ENCODE measurements at regions not wholly inside any gene's neighbourhood (a gene's known extent, or its start where the extent isn't known, plus 50 kb on each side); places are given as distances from the start of the nearest gene placed in this dataset.

DNA sequence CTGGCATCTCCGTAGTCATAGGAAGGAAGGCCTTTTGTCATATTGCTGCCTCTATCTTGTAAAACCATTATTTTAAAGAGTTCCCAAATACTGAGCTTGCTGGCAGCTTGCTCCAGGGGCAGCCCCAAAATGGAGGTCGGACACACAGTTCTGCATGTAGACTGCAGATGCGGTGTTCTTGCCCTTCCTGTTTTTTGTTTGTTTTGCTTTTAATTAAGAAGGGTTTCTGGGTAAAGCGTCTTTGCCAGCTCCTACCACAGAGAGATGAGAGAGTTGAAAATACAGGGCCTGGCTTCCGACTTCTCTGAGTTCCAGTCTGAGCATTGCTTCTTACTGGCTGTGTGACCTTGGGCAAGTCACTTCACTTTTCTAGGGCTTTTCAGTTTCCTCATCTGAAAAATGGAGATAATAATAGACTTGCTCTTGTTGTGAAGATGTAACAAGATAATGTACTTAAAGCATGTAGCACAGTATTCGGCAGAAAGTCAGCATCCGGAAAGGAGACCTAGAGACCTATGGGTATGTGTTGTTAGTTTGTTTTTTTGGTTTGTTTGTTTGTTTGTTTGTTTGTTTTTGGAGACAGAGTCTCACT lies 67.8 kb upstream of the GSE1 start:
- DNase-seq (ENCODE audit: low read depth): no peak

DNA sequence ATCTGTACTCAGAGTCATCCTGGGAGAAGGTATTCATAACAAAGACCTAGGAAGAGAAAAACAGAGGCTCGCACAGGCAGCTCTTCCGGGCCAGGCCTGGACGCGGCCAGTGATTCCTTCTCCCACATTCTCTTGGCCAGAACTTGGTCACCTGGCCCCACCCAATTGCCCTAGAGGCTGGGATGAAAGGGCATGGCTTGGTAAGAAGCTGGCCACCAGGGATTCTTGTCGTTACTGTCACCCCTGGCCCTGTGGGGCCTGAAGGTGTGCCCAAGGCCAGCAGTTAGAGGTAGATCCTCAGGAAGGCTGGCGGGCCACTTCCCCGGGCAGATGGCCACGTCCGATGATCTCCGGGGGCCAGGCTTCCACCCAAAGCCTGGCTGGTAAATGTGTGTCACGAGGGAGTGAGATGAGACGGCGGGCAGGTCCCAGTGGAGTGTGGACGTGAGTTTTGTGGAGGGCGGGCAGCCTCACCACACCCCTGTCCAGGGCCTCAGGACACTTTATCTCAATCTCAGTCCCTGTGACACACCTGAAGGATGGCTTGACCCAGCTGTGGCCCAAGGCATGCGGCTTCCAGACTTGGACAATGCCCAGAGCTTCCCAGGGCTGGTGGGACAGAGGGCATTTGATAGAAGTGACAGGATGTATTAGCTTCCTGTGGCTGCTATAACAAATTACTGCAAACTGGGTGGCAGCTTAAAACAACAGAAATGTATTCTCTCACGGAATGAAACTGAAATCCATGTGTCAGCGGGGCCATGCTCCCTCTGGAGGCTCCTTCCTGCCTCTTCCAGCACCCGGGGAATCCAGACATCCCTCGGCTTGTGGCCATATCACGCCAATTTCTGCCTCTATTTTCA lies 66.3 kb upstream of the GSE1 start:
- no peak for DNase-seq (ENCODE audit: low read depth)

DNA sequence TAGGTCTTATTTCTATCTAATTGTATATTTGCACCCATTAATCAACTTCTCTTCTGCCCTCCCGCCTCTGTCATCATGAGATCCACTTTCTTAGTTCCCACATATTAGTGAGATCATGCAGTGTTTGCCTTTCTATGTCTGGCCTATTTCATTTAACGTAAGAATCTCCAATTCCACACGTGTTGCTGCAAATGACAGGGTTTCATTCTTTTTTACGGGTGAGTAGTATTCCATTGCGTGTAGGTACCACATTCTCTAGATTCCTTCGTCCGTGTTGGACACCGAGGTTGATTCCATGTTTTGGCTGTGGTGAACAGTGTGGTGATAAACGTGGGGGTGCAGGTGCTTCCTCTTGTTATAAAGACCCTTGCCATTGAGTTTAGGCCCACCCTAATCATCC lies 64.7 kb upstream of the GSE1 start:
- DNase-seq (ENCODE audit: low read depth): no peak

DNA sequence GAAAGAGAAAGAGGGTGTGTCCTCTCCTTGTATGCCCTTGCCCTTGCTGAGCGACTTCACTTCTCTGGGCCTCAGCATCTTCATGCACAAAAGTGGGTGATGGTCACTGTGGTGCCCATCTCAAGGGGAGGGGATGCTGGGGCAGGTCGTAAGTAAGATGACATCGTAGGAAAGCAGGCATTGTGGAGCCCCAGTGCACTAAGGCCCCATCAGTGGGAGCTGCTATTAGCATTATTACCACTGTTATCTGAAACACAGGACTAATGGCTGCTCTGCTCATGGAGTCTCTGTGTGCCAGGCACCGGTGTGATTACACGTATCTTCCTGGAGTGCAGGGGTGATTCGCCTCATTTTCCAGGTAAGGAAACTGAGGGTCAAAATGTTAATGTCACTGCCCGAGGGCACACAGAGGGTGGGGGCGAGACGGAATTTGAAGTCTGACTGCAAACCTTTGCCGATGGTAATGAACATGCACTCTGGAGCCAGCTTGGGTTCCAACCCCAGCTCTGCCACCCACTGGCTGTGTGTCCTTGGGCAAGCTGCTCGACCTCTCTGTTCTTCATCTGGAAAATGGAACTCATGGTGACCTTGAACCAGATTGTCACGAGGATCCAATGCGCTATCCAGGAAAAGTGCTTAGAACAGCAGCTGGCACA lies 63.2 kb upstream of the GSE1 start:
- DNase-seq (ENCODE audit: low read depth): no peak

DNA sequence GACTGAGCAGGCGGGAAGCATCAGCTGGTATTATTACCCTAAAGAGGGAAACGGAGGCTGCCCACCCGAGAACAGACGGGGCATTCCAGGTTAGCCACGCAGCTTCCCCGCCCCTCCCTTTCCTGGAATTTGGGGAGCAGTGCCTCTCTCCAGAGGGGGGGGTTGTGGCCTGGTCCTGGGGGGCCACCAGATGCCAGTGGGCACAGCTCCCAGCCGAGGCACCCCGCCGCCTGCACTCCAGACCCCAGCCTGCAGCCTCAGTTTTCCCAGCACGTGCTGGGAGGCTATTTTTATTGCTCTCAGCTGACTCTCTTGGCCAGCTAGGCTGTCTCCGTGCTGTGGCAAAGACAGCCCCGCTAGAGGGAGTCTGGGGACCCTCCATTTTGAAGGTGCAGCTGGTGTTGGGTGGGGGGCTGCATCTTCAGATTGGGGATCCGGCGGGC lies 62.7 kb upstream of the GSE1 start:
- no peak for DNase-seq (ENCODE audit: low read depth)

DNA sequence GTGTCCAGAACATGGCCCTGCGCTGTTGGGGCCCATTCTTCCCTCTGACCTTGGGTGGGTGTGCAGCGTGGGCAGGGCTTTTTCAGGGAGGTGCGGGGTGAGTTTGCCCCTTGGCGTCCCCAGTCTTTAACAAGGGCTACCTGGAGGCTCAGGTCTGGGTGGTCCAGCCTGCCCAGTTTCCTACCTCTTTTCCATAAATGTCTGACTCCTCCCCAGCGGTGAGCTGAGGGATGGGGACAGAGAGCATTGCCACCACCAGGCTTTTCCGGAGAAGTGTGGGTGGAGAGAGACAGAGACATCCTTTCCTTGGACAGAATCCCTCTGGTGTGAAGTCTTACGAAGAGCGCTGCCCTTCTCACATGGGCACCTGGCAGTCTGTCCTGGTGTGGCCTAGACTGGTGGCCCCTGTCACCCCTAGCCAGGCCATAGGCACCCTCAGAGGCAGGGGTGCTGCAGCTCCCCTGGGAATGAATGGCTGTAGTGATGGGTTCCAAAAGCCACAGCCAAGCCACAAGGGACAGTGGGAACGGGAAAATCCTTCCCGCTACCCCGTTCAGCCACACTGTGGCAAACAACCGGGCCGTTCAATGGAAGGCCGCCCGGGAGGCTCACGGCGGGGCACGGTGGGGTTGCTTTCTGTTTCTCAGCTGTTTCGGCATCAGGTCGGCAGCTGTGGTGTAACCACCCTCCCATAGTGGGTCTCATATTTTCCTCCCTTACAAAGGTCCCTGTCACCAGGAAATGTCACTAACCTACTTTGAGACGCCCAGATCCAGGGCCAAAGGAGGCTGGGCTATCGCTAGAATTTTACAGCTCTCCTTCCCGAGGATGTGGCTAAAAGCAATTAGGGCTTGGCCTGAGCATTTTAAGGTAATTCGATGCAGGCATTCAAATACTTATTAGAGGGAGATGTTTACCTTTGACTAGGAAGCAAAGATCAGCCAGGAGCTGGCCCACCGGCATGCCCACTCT lies 61.9 kb upstream of the GSE1 start:
- no peak for DNase-seq (ENCODE audit: low read depth)

DNA sequence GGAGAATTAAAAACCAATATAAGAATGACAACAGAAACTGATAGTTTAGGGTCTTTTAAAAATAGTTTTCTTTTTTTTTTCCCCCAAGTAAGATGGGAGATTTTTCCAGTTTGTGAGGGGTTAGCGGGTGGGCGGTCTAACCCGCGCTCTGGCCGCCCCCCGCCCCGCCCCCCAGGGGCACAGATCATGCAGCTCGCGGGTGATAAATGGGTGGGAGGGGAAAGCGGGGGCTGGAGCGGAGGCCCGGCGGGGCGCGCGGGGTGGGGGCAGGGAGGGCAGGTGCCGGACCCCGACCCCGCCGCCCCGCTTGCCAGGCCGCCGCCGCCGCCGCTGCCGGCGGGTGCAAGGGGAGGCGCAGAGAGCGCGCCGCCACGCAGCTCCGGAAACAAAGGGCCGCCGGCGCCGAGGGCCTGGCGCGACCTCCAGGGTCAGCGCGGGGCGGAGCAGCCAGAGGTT lies 60.1 kb upstream of the GSE1 start:
- no peak for DNase-seq (ENCODE audit: low read depth)

DNA sequence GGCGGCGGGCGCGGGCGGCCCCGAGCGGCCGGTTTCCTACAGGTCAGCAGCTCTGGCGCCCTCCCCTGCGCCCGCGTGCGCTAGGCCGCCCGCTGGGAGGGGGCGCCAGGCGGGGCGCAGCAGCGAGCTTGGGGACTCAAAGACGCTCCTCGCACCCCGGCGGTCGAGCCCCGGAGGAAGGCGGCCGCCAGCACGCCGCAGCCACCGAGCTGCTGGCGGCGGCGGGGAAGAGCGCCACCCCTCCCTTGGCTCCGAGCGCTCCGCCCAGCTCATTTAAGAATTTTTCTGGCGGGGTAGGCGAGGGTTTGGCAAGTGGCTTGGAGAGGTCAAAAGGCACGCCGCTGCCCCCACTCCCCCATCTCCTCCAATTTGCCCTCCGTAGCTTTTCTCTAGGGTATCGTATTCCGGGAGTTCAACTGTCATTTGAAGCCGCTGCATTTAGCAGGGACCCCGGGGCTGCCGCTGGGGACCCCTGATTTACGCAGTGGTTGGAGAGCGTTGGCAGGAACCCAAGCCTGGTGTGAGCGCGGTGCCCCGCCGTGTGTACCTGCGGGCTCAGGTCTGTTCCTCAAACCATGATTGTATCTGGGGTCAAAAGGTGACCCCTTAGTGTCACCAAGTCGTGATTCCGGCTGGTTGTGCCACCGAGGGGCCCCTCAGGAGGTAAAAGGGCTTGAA lies 59.5 kb upstream of the GSE1 start:
- peak; percentile 22 for DNase-seq (ENCODE audit: low read depth)

DNA sequence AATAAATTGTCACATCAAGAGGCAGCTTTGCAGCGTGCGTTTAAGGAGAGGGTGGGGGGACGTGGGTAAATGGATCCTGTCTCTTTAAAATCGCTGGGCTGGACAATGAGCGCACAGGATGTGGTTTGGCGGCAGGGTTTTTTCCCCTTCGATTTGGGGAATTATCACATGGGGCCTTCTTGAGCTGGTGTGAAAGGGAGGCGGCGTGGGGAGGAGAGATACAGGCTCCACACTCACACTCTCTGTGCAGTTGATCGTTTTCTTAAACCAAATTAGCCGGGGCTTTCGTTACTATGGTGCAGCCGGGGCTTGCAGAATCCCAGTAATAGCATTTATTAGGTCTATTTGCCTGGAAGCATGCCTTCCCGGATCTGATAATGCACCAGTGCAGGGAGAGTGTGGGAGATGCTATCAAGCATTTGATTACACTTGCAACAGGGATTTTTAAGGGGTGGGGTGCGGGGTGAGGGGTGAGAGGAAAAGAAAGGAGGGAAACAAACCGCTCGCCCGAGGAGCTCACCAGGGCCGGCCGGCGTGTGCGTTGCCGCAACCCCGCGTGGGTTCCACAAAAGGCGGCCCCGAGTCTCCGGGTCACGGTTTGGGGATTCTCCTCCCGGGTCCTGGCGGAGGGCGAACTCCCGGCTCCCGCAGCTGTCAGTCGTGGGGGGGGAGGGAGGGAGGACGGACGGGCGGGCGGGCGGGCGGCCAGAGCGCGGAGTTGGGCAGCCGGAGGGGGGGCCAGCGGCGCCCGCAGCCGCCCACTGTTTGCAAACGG lies 58.8 kb upstream of the GSE1 start:
- peak; percentile 73 for DNase-seq (ENCODE audit: low read depth)

DNA sequence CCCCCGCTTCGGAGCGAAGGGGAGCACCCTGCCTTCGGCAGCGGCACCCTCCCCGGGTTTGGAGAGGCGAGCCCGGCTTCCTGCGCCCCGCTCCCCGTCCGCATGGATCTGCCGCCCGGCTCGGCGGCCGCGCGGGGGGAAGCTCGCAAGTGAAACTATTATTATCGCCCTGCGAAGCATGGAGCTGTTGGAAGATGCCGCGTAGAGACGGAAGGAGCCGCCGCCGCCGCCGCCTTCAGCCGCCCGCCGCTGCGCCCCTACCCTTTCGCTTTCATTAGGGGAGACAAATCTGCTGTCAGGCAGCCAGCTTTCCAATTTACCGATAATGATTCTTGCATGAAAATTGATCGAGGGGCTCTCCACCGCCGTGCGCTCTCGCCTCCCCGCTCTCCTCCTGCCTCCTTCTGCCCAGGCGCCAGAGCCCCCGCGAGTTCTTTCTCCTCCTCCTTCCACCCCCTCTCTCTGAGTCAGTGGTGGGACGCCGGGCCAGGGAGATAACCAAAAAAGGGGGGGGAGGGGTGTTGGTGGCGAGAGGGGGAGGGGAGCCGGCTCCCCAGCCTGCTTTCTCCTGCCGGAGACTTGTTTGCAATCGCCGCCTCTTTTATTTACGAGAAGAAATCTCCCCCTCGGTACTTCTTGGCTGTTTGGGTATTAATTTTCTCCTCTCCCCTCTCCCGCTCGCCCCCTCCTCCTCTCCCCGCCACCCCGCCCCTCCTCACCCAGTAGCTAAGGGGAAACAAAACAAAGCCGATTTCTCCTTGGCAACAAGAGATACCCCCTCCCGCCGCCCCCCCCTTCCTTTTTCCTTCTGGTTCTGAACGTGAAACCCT lies 58.0 kb upstream of the GSE1 start:
- peak; percentile 60 for DNase-seq (ENCODE audit: low read depth)

DNA sequence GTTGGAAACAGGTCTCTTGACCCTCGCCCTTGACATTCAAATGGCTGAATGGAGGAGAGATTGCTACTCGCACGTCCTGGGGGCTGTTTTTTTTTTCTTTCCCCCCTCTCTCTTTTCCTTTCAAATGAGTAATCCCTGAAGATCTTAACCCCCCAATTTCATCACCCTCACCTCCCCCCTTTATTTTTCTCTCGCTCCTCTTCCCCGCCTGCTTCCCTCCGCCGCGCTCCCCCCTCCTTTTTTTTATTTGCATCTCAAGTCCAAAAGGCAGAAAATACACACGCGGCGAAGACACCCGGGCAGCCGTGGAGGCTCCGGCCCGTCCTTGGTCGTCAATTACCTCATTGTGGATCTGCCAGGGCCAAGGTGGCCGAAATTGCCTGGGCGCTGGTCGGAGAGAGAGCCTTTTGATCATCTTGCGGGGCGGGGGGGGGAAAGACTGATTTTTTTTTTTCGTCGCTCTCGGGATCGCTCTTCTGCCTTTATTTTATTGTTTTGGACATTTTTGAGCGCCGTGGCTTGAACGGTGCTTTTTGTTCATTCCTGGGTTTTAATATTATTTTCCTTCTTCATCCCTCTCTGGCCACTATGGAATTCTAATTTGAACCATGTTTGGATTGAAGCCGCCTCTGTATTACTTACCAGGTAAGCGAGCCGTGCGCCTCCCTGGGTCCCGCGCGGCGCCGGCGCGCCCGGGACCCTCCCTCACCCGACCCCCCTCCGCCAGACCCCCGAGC lies 57.2 kb upstream of the GSE1 start:
- no peak for DNase-seq (ENCODE audit: low read depth)

DNA sequence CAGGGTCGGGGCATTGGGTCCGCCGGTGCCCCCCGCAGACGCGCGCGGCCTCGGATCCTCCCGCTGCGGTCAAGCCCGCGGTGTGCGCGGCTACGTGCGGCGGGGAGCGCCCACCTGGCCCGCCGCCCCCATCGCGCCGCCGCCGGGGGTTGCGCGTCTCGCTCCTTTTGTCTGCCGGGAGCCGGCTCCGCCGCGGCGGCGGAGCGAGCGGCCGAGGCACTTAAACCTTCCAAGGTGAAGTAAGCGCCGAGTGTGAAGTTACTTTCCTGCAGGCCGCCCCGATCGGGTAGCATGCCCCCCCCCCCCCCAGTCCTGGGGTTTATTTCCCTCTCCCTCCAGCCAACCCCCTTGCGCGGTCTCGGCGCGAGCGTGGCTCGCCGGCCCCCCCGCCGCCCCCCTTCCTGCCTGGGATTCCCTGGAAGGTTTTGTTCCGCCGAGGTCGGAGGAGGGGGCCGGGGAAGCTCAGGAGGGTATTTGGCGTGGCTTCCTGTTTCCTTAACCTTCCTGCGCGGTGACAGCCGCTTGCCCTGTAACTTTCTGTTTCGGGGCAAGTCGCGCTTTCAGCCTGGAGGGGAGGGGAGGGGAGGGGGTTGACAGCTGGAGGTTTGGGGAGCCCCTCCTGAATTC lies 56.6 kb upstream of the GSE1 start:
- peak; percentile 49 for DNase-seq (ENCODE audit: low read depth)

DNA sequence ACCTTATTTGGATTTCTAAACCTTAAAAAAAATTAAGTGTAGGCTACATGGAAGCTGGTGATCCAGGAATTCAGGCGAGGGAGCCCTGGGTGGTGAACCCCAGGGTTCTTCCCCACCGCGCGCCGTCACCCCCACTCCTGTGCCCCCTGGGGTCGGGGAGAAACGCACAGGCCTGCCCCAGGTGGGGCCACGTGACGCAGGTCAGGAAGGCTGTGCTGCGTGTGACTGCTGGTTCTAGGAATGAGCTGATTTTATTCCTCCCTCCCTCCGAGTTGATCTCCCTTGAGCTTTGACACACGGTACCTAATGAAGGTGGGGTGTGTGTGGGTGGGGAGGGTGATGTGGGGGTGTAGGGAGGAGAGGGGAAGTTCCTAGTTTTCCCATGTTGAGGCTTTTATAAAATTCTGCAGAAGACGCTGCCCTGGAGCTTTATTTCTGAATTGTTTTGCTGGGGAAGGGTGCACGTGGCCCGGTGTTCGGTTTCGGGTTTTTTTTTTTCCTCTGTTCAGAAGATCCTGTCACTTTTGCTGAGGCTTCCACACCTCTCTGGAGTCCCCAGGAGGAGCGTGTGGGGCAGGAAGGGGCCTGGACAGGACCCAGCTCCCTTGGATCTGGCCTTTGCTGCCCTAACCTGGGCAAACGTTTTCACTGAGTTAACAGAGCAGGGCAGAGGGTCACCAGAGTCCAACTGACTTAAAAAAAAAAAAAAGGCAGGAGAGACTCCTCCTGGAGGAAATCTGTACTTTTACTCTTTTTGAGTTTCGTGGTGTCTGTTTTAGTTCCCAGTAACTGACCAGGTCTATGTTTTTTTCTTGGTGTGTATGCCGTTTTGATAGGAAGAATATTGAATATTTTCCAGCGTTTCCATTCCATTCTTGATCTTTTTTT lies 55.8 kb upstream of the GSE1 start:
- DNase-seq (ENCODE audit: low read depth): peak; percentile 31

DNA sequence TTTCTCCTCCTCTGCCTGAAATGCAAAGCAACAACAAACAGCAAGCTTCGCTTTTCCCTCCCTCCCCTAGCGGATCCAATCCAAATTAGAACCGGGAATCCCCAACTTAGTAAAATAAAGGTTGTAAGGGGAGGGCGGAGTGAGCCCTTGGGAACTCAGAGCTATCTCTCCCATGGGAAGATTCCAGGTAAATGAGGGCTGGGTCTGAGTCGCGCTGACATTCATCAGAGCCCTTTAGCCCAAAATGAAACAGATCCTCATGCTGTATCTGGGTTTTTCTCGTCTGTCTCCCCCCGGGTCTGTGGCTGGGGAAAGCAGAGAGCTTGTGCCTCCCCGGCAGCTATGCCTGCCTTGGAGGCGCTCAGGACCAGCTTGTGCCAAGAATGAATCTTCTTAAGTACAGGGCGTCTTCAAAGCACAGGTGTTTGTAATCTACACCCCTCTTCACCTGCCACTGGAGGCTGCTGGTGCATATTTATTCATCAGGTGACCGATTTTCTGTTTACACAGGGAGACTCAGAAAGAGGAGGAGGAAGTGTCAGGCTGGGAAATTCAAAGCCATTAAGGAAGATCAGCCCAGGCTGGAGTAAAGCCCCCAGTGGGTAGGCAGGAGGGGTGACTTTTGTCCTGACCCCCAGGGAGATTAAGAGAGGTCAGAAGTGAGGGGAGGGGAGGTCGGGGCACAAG lies 55.0 kb upstream of the GSE1 start:
- no peak for DNase-seq (ENCODE audit: low read depth)

DNA sequence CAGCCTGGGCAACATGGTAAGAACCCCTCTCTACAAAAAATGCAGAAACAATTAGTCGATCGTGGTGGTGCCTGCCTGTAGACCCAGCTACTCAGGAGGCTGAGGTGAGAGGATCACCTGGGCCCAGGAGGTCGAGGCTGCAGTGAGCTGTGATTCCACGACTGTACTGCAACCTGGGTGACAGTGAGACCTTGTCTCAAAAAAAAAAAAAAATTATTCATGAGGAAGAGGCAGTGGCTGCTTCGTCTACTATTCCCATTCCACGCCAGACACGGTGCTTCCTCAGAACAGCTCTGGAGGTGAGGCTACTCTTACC lies 52.2 kb upstream of the GSE1 start:
- DNase-seq (ENCODE audit: low read depth): no peak

DNA sequence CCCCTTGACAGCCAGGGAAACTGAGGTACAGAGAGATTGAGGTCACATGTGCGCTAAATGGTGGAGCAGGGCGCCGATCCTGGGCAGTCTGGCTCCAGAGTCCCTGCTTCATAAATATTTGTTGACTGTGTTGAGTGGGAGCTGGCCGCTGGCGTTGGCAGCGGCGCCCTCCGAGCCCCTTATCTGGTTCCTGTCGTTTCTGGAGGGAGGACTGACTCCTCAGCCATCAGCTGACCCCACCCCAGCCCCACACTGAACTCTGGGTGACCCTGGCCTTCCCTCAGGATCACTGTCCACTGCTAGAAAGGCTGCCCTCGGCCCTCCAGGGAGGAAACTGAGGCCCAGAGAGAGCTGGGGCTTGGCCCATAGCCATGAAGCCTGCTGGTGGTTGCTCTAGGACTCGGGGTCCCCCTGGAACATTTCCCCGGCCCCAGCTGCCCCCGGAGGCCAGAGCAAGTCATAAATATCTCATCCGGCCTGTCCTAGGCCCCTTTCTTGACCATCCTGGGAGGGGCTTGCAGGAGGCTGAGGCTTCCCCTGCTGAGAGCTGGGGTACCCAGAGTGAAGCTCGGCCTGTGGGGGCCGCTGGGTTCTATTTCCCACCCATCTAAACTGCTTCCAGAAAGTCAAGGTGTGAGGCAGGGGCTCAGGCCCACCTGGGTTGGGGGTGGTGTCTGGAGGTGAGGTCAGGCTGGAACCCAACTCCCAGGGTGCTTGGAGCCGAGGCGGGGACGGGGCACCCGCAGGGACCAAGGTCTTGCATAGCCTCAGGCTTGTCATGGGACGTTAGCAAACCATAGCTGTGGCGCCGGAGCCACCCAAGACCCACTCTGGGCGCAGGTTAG lies 51.7 kb upstream of the GSE1 start:
- DNase-seq (ENCODE audit: low read depth): no peak
